OCI-LY1 (cell line): ENCODE measurements at regions not wholly inside any gene's neighbourhood (a gene's known extent, or its start where the extent isn't known, plus 50 kb on each side); places are given as distances from the start of the nearest gene placed in this dataset.

Experiments
- CTCF ChIP-seq: fragments of 200-600 bp; sonication (generic), shearing (Covaris generic); IDR thresholded peaks from 2 replicates; pipeline ENCODE4 v1.5.1; 2017; ENCODE audit warnings: mild to moderate bottlenecking, antibody characterized with exemption, low read length, moderate library complexity, mixed read lengths
- EZH2 ChIP-seq: fragments of 200-600 bp; sonication (generic), shearing (Covaris generic); IDR thresholded peaks from 2 replicates; pipeline ENCODE4 v1.8.0; 2017; ENCODE audit warnings: borderline replicate concordance, mixed run types, mild to moderate bottlenecking, antibody characterized with exemption, low read length, moderate library complexity, mixed read lengths

DNA sequence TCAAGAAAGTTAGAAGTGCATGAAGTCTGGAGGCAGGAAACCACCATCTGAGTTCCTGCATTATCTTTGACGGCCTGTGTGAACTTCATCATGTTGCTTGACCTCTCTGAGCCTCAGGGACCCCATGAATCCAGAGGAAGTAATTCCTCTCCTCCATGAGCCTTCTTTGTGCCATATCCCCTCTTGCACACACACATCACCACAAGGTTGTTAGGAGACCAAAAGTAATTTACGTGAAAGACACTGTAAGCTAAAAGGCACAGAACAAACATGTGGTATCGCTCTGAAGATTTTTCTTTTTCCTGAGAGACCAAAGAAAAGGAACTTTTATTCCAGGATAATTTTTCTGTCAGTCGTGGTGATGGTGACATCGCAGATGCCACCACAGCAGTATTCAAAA lies 55.9 kb upstream of the BCL6 start:
- TF ChIP-seq CTCF (no peak), EZH2 (no peak)
